CD14-positive monocyte (primary cell): ENCODE measurements at regions not wholly inside any gene's neighbourhood (a gene's known extent, or its start where the extent isn't known, plus 50 kb on each side); places are given as distances from the start of the nearest gene placed in this dataset.
A peak's percentile ranks its signal among the peaks of the same experiment; 100 is the strongest.

Source experiments
- DNase-seq, 3 donors: peaks; one replicate each; pipeline ENCODE4 v3.0.0-alpha.2; 2011 to 2022
- H2AFZ ChIP-seq: 2 replicates; pipeline ENCODE4 v1.6.0; 2012; ENCODE audit warnings: mild to moderate bottlenecking, low read depth, low read length, inconsistent platforms; ENCODE audit not compliant: insufficient read depth, poor library complexity, severe bottlenecking
- H3K27ac ChIP-seq, 2 donors: 1 replicate in 1 of 2; 2 replicates in 1 of 2; pipeline ENCODE4 v1.5.1; 2012 to 2013; ENCODE audit warnings: low read length in 2 of 2, control low read depth in 1 of 2, inconsistent platforms in 1 of 2, low read depth in 1 of 2, mild to moderate bottlenecking in 1 of 2
- H3K27me3 ChIP-seq, 2 donors: one replicate each; pipeline versions ENCODE4 v1.6.0 to v1.6.1; 2011 to 2013; ENCODE audit warnings: low read length in 2 of 2; ENCODE audit not compliant: control insufficient read depth in 2 of 2, insufficient read depth in 2 of 2
- H3K36me3 ChIP-seq, 2 donors: replicated peaks in 1 of 2; 1 replicate in 1 of 2; 2 replicates in 1 of 2; pipeline versions ENCODE4 v1.5.1 to v1.6.1; 2012 to 2013; ENCODE audit warnings: low read length in 2 of 2, control low read depth in 1 of 2, inconsistent platforms in 1 of 2, mild to moderate bottlenecking in 1 of 2; ENCODE audit not compliant: insufficient read depth in 2 of 2, control insufficient read depth in 1 of 2
- H3K4me1 ChIP-seq, 2 donors: 1 replicate in 1 of 2; 2 replicates in 1 of 2; pipeline versions ENCODE4 v1.5.1 to v1.6.1; 2012 to 2013; ENCODE audit warnings: low read length in 2 of 2, control low read depth in 1 of 2, inconsistent platforms in 1 of 2, mild to moderate bottlenecking in 1 of 2, moderate library complexity in 1 of 2; ENCODE audit not compliant: insufficient read depth in 2 of 2, control insufficient read depth in 1 of 2
- H3K4me2 ChIP-seq: replicated peaks from 2 replicates; pipeline ENCODE3; 2012; ENCODE audit warnings: low read length, moderate library complexity, mild to moderate bottlenecking; ENCODE audit not compliant: poor library complexity, severe bottlenecking; ENCODE audit errors: extremely low read depth
- H3K4me3 ChIP-seq, 3 experiments: fragments of 200-600 bp in 1 of 3; sonication (generic) in 1 of 3; replicated peaks in 1 of 3; 1 replicate in 2 of 3; 2 replicates in 1 of 3; pipeline ENCODE4 v1.5.1; 2011 to 2013; ENCODE audit warnings: low read length in 3 of 3, mild to moderate bottlenecking in 3 of 3, control low read depth in 2 of 3, low read depth in 2 of 3, inconsistent platforms in 1 of 3, moderate library complexity in 1 of 3
- H3K79me2 ChIP-seq: 2 replicates; pipeline ENCODE4 v1.6.0; 2012; ENCODE audit warnings: mild to moderate bottlenecking, control low read depth, inconsistent platforms, low read length, moderate library complexity; ENCODE audit not compliant: insufficient read depth
- H3K9ac ChIP-seq: 2 replicates; pipeline ENCODE4 v1.6.0; 2017; ENCODE audit warnings: low read length, mild to moderate bottlenecking; ENCODE audit not compliant: insufficient read depth, poor library complexity, severe bottlenecking
- H3K9me3 ChIP-seq, 2 donors: replicated peaks in 1 of 2; 1 replicate in 1 of 2; 2 replicates in 1 of 2; pipeline versions ENCODE4 v1.5.1 to v1.6.1; 2012 to 2013; ENCODE audit warnings: low read length in 2 of 2, control low read depth in 1 of 2; ENCODE audit not compliant: control insufficient read depth in 1 of 2, insufficient read depth in 1 of 2
- H4K20me1 ChIP-seq: 2 replicates; pipeline ENCODE4 v1.6.0; 2012; ENCODE audit warnings: mild to moderate bottlenecking, low read length, control low read depth, moderate library complexity; ENCODE audit not compliant: insufficient read depth
- H3K27ac Mint-ChIP-seq, 7 donors: one replicate each; pipeline ENCODE4 v1.8.0; 2020; ENCODE audit warnings: mild to moderate bottlenecking in 7 of 7, mixed read lengths in 7 of 7, moderate library complexity in 6 of 7, inconsistent platforms in 2 of 7
- H3K27me3 Mint-ChIP-seq, 3 donors: one replicate each; pipeline ENCODE4 v1.8.0; 2021 to 2022; ENCODE audit warnings: low read depth in 3 of 3, mild to moderate bottlenecking in 3 of 3, mixed read lengths in 3 of 3, moderate library complexity in 3 of 3, inconsistent platforms in 1 of 3
- H3K36me3 Mint-ChIP-seq, 2 donors: one replicate each; pipeline ENCODE4 v1.8.0; 2020; ENCODE audit warnings: mixed read lengths in 2 of 2, inconsistent platforms in 1 of 2, mild to moderate bottlenecking in 1 of 2
- H3K4me1 Mint-ChIP-seq: one replicate; pipeline ENCODE4 v1.8.0; 2020; ENCODE audit warnings: mild to moderate bottlenecking, mixed read lengths
- H3K4me3 Mint-ChIP-seq, 2 donors: one replicate each; pipeline ENCODE4 v1.8.0; 2020; ENCODE audit warnings: mild to moderate bottlenecking in 2 of 2, mixed read lengths in 2 of 2, moderate library complexity in 1 of 2
- H3K9me3 Mint-ChIP-seq, 7 donors: one replicate each; pipeline ENCODE4 v1.8.0; 2020 to 2022; ENCODE audit warnings: mixed read lengths in 7 of 7, mild to moderate bottlenecking in 6 of 7, moderate library complexity in 6 of 7, inconsistent platforms in 2 of 7
- WGBS: methylation state at CpG from one replicate; pipeline ENCODE4 v1.1.5; 2013; ENCODE audit warnings: missing lambda C conversion rate; ENCODE audit not compliant: insufficient coverage; 5-methylcytosine and 5-hydroxymethylcytosine counted together
- intact Hi-C, 2 donors: fragments of 100-400 bp; cut with micrococcal nuclease; formaldehyde crosslinking; loops; one replicate each; pipeline versions ENCODE4 v1.15.0 to v1.15.1; 2023
- TF ChIP-seq, protein P1 (sequence below): fragments of 200-600 bp; IDR thresholded peaks from one replicate; pipeline ENCODE4 v1.8.0; 2022; ENCODE audit warnings: antibody characterized with exemption, mild to moderate bottlenecking

DNA sequence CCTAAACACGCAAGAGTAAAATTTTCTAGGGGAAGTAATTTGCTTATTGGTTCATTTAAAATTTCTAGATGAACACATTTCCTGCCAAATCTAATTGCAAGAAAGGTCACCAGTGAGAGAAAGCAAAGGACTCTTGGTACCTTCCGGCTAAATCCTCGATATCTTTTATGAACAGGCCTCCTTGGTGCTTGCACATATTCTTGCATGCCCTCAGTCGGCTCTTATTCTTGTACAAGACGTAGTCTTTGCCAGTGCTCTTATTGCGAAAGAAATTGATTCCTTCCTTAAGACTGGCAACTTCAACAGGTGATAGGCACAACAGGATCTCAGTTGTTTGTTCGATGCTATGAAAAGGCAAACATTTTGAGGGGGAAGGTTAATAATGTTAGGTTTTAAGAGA, 141.7 kb upstream of the CARMIL1 start:
- Histone ChIP-seq H3K4me3 (peak overlapping the region; percentile 73 to 99 (median 83)), H2AFZ (peak overlapping the region; percentile 82), H3K9me3 (peaks cover 2 to 10% of the 10 kb centered on the region in 2 donors), H3K27ac (peak overlapping the region; percentile 94 to 99), H3K79me2 (peaks cover 49% of the 10 kb centered on the region), H3K36me3 (peaks cover 0 to 22% of the 10 kb centered on the region in 2 donors), H3K4me1 (peaks cover 22 to 27% of the 10 kb centered on the region in 2 donors), H3K4me2 (peak overlapping the region; percentile 81), H3K9ac (peak overlapping the region; percentile 81), H4K20me1 (no peaks in the 10 kb centered on the region), H3K27me3 (no peaks in the 10 kb centered on the region)
- Mint-ChIP-seq H3K9me3 (peaks cover 7 to 17% (median 10%) of the 10 kb centered on the region in 7 donors), H3K27me3 (no peaks in the 10 kb centered on the region), H3K27ac (peak overlapping the region; percentile 95 to 99 (median 98)), H3K4me1 (peaks cover 41% of the 10 kb centered on the region), H3K4me3 (peak overlapping the region; percentile 78 to 95), H3K36me3 (peaks cover 11 to 18% of the 10 kb centered on the region in 2 donors)
- 0% methylated on average over 5 of the region's 7 CpGs for WGBS
- intact Hi-C loops, result loop anchor here in 1 of 2 donors (5.0 kb wide), 1 partner anchor 35 kb away; no protein-coding TSS in a partner anchor
- peak in 2 of 3 donors; percentile 29 to 31 for DNase-seq
- TF ChIP-seq, protein P1, sequence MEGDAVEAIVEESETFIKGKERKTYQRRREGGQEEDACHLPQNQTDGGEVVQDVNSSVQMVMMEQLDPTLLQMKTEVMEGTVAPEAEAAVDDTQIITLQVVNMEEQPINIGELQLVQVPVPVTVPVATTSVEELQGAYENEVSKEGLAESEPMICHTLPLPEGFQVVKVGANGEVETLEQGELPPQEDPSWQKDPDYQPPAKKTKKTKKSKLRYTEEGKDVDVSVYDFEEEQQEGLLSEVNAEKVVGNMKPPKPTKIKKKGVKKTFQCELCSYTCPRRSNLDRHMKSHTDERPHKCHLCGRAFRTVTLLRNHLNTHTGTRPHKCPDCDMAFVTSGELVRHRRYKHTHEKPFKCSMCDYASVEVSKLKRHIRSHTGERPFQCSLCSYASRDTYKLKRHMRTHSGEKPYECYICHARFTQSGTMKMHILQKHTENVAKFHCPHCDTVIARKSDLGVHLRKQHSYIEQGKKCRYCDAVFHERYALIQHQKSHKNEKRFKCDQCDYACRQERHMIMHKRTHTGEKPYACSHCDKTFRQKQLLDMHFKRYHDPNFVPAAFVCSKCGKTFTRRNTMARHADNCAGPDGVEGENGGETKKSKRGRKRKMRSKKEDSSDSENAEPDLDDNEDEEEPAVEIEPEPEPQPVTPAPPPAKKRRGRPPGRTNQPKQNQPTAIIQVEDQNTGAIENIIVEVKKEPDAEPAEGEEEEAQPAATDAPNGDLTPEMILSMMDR, result no peak

DNA sequence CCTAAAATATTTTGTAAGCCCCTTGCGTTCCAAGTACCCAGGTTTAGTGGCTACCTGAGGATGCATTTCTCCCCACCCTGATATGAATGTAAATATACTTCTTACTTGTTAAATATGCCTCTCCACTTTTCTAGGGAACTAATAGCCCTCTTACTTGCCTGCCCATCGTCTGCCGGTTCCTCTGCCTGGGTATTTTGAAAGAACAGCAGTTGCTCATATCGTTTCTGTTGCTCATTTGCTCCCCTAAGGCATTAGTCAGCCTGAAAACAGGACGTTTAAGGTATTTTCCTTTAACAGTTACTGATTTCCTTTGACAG, 141.3 kb upstream of the CARMIL1 start:
- Mint-ChIP-seq H3K9me3 (peaks cover 4 to 13% (median 7%) of the 10 kb centered on the region in 7 donors), H3K27me3 (no peaks in the 10 kb centered on the region), H3K27ac (peak overlapping the region; percentile 95 to 99 (median 98)), H3K4me1 (peaks cover 38% of the 10 kb centered on the region), H3K36me3 (peaks cover 7 to 16% of the 10 kb centered on the region in 2 donors), H3K4me3 (peak overlapping the region; percentile 78 to 95)
- TF ChIP-seq, protein P1, result no peak
- Histone ChIP-seq H4K20me1 (no peaks in the 10 kb centered on the region), H3K36me3 (peaks cover 0 to 22% of the 10 kb centered on the region in 2 donors), H2AFZ (peak overlapping the region; percentile 82), H3K4me2 (peak overlapping the region; percentile 81), H3K27ac (peak overlapping the region; percentile 94 to 99), H3K4me1 (peaks cover 22 to 27% of the 10 kb centered on the region in 2 donors), H3K27me3 (no peaks in the 10 kb centered on the region), H3K79me2 (peaks cover 46% of the 10 kb centered on the region), H3K4me3 (peak overlapping the region; percentile 73 to 99 (median 83)), H3K9ac (peak overlapping the region; percentile 81), H3K9me3 (peaks cover 0 to 10% of the 10 kb centered on the region in 2 donors)
- 1% methylated on average over 4 of the region's 5 CpGs for WGBS
- intact Hi-C loops, result loop anchor here in 1 of 2 donors (5.0 kb wide), 1 partner anchor 34 kb away; no protein-coding TSS in a partner anchor
- DNase-seq, result peak in 1 of 3 donors; percentile 87
